ENCODE measurements at regions not wholly inside any gene's neighbourhood (a gene's known extent, or its start where the extent isn't known, plus 50 kb on each side); places are given as distances from the start of the nearest gene placed in this dataset.

DNA sequence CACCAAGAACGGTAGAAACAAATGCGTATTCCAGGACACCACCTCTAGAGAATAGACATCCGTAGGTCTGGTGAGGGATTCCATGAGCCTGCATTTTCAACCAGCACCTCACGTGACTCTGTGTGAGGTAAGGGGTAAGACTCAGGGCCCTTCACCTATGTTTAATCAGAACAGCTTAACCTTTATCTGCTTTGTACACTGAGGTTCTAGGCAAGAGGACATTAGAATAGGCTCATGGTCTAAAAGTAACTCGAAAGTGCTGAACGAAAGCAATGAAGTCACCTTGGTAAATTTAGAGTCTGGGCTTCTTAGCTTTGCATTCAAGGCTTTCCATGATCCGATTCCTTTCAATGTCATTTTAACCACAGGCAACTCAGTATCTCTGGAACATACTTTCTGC lies 270.5 kb upstream of the CADM1 start:
- TF ChIP-seq CTCF (IDR thresholded peaks at IDR 0.05 in 4 of 5, conservative IDR thresholded peaks at IDR 0.05 in 1 of 5): no peak
- TF ChIP-seq POLR2A (IDR thresholded peaks at IDR 0.05): no peak

All from gastrocnemius medialis (tissue), 4 donors.